IMR-90 (cell line): ENCODE measurements at regions not wholly inside any gene's neighbourhood (a gene's known extent, or its start where the extent isn't known, plus 50 kb on each side); places are given as distances from the start of the nearest gene placed in this dataset.

Source experiments
- ATAC-seq: fragments of 200-7000 bp; cut with Tn5 transposase; 2 replicates; pipeline ENCODE4 v1.9.1; 2020; ENCODE audit warnings: low read depth, mild to moderate bottlenecking, moderate library complexity
- BruUV-seq: library from RNA; stranded (reverse); fragments of 400-500 nt; replicated peaks from 2 replicates; lab custom pipeline; 2021; lab: Mats Ljungman, UMichigan
- CTCF ChIA-PET: fragments of 300-600 bp; formaldehyde crosslinking; extraction: SDS; loops from one replicate; lab custom pipeline; 2021; ENCODE audit warnings: antibody characterized with exemption; lab: Yijun Ruan, JAX
- POLR2A ChIA-PET: fragments of 300-600 bp; sonication (Branson Sonifier 250); formaldehyde crosslinking; loops from one replicate; lab custom pipeline; 2022; ENCODE audit warnings: antibody characterized with exemption; ENCODE audit not compliant: unreplicated experiment; lab: Charles Lee
- DNase-seq: peaks from one replicate; pipeline ENCODE4 v3.0.0; 2013
- H2AFZ ChIP-seq: replicated peaks from 2 replicates; pipeline ENCODE3; 2013; ENCODE audit warnings: low read length, mild to moderate bottlenecking; ENCODE audit not compliant: poor library complexity
- H2AK5ac ChIP-seq: 2 replicates; pipeline ENCODE4 v1.6.1; 2013; ENCODE audit warnings: low read depth, low read length, inconsistent platforms
- H2AK9ac ChIP-seq: replicated peaks from 2 replicates; pipeline ENCODE3; 2013; ENCODE audit warnings: mild to moderate bottlenecking, low read depth, low read length, moderate library complexity; ENCODE audit not compliant: poor library complexity
- H2BK120ac ChIP-seq: 2 replicates; pipeline ENCODE4 v1.6.1; 2013; ENCODE audit warnings: low read depth, low read length, inconsistent platforms
- H2BK15ac ChIP-seq: 3 replicates; pipeline ENCODE4 v1.6.1; 2013; ENCODE audit warnings: low read depth, low read length, inconsistent platforms
- H2BK20ac ChIP-seq: 2 replicates; pipeline ENCODE4 v1.6.1; 2013; ENCODE audit warnings: low read depth, mild to moderate bottlenecking, inconsistent platforms, low read length, moderate library complexity
- H2BK5ac ChIP-seq: 2 replicates; pipeline ENCODE4 v1.6.1; 2013; ENCODE audit warnings: mild to moderate bottlenecking, low read depth, low read length, inconsistent platforms; ENCODE audit not compliant: poor library complexity, severe bottlenecking
- H3K14ac ChIP-seq: replicated peaks from 2 replicates; pipeline ENCODE4 v1.6.1; 2013; ENCODE audit warnings: low read depth, low read length, inconsistent platforms
- H3K18ac ChIP-seq: 2 replicates; pipeline ENCODE4 v1.6.1; 2013; ENCODE audit warnings: low read depth, low read length, control low read depth
- H3K23ac ChIP-seq: 2 replicates; pipeline ENCODE4 v1.6.1; 2013; ENCODE audit warnings: low read depth, low read length, inconsistent platforms
- H3K27ac ChIP-seq: 2 replicates; pipeline ENCODE4 v1.5.1; 2013; ENCODE audit warnings: mild to moderate bottlenecking, control low read depth, low read length; ENCODE audit not compliant: insufficient read depth
- H3K27me3 ChIP-seq: 2 replicates; pipeline ENCODE4 v1.6.1; 2013; ENCODE audit warnings: low read length; ENCODE audit not compliant: control insufficient read depth, insufficient read depth
- H3K36me3 ChIP-seq: 2 replicates; pipeline ENCODE4 v1.6.1; 2013; ENCODE audit warnings: low read length, mixed read lengths; ENCODE audit not compliant: control insufficient read depth, insufficient read depth
- H3K4ac ChIP-seq: 2 replicates; pipeline ENCODE4 v1.6.1; 2013; ENCODE audit warnings: low read depth, low read length, inconsistent platforms
- H3K4me1 ChIP-seq: 2 replicates; pipeline ENCODE4 v1.6.1; 2013; ENCODE audit warnings: low read length, mixed read lengths; ENCODE audit not compliant: control insufficient read depth, insufficient read depth
- H3K4me2 ChIP-seq: 2 replicates; pipeline ENCODE4 v1.6.1; 2013; ENCODE audit warnings: low read depth, mild to moderate bottlenecking, control low read depth, low read length, moderate library complexity
- H3K4me3 ChIP-seq: 2 replicates; pipeline ENCODE4 v1.5.1; 2013; ENCODE audit warnings: low read depth, mild to moderate bottlenecking, control low read depth, low read length, moderate library complexity; ENCODE audit not compliant: insufficient read depth
- H3K56ac ChIP-seq: 2 replicates; pipeline ENCODE4 v1.6.1; 2013; ENCODE audit warnings: low read length, inconsistent platforms; ENCODE audit not compliant: insufficient read depth; ENCODE audit errors: extremely low read depth
- H3K79me1 ChIP-seq, 2 experiments: 2 replicates each; pipeline ENCODE4 v1.6.1; 2013; ENCODE audit warnings: low read length in 2 of 2, inconsistent platforms in 1 of 2, low read depth in 1 of 2
- H3K9ac ChIP-seq: 2 replicates; pipeline ENCODE4 v1.6.1; 2013; ENCODE audit warnings: low read depth, low read length, control low read depth
- H3K9me1 ChIP-seq: 2 replicates; pipeline ENCODE4 v1.6.1; 2013; ENCODE audit warnings: low read length, inconsistent platforms; ENCODE audit not compliant: insufficient read depth
- H3K9me3 ChIP-seq: 2 replicates; pipeline ENCODE4 v1.6.1; 2013; ENCODE audit warnings: low read length; ENCODE audit not compliant: control insufficient read depth, insufficient read depth
- H4K20me1 ChIP-seq: 2 replicates; pipeline ENCODE4 v1.6.1; 2013; ENCODE audit warnings: low read length, inconsistent platforms; ENCODE audit not compliant: insufficient read depth
- H4K5ac ChIP-seq: 2 replicates; pipeline ENCODE4 v1.6.1; 2013; ENCODE audit warnings: mild to moderate bottlenecking, low read depth, low read length, control low read depth
- H4K8ac ChIP-seq, 2 experiments: 2 replicates each; pipeline ENCODE4 v1.6.1; 2013; ENCODE audit warnings: low read depth in 2 of 2, low read length in 2 of 2, control low read depth in 1 of 2, inconsistent platforms in 1 of 2
- H4K91ac ChIP-seq: 2 replicates; pipeline ENCODE4 v1.6.1; 2013; ENCODE audit warnings: low read depth, low read length, inconsistent platforms; ENCODE audit not compliant: insufficient read depth
- MXI1 ChIP-seq: IDR thresholded peaks from 2 replicates; pipeline ENCODE4 v1.6.1; 2012; ENCODE audit warnings: low read depth, mild to moderate bottlenecking, low read length, moderate library complexity, borderline replicate concordance
- POLR2A ChIP-seq: IDR thresholded peaks from 2 replicates; pipeline ENCODE4 v1.6.1; 2012; ENCODE audit warnings: mild to moderate bottlenecking, low read depth, low read length
- RFX5 ChIP-seq: IDR thresholded peaks from 2 replicates; pipeline ENCODE4 v1.8.0; 2012; ENCODE audit warnings: low read depth, mild to moderate bottlenecking, low read length, moderate library complexity
- SMC3 ChIP-seq: fragments of 150-350 bp; IDR thresholded peaks from 2 replicates; pipeline ENCODE4 v1.6.1; 2016; ENCODE audit warnings: low read depth, mild to moderate bottlenecking, antibody characterized with exemption, low read length, moderate library complexity
- WGBS, 2 experiments: methylation state at CpG; one replicate each; pipeline versions ENCODE4 v1.1.5 to v1.1.7; 2013; ENCODE audit warnings: missing lambda C conversion rate in 2 of 2; ENCODE audit not compliant: insufficient read length in 1 of 2; ENCODE audit errors: extremely low coverage in 2 of 2; 5-methylcytosine and 5-hydroxymethylcytosine counted together
- dilution Hi-C: fragments of 300-500 bp; cut with HindIII; formaldehyde crosslinking; loops from one replicate; pipeline ENCODE4 v1.14.3; 2018; ENCODE audit warnings: low sequenced_read_pairs; ENCODE audit not compliant: unreplicated experiment
- in situ Hi-C: fragments of 300-500 bp; cut with MboI; formaldehyde crosslinking; loops from 3 replicates; pipeline ENCODE4 v1.14.3; 2019; ENCODE audit warnings: low sequenced_read_pairs, inconsistent platforms, mixed read lengths
- intact Hi-C: fragments of 100-400 bp; cut with micrococcal nuclease; formaldehyde crosslinking; loops from 2 replicates; pipeline ENCODE4 v1.10.0; 2022
- TF ChIP-seq, protein P1 (sequence below): fragments of 150-350 bp; IDR thresholded peaks from 2 replicates; pipeline ENCODE4 v1.6.1; 2016; ENCODE audit warnings: low read depth, mild to moderate bottlenecking, low read length, moderate library complexity, borderline replicate concordance
- TF ChIP-seq, protein P2 (sequence below): conservative IDR thresholded peaks from 2 replicates; pipeline ENCODE4 v1.5.1; 2012; ENCODE audit warnings: mild to moderate bottlenecking, low read depth, low read length, improper control_type of control experiment

GRCh38 chr6:44058617-44059358, 68.5 kb downstream of the MRPL14 start (continued):
- TF ChIP-seq, protein P1, sequence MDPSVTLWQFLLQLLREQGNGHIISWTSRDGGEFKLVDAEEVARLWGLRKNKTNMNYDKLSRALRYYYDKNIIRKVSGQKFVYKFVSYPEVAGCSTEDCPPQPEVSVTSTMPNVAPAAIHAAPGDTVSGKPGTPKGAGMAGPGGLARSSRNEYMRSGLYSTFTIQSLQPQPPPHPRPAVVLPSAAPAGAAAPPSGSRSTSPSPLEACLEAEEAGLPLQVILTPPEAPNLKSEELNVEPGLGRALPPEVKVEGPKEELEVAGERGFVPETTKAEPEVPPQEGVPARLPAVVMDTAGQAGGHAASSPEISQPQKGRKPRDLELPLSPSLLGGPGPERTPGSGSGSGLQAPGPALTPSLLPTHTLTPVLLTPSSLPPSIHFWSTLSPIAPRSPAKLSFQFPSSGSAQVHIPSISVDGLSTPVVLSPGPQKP = no peak

- intact Hi-C loops (loop anchor here (5.0 kb wide), 1 partner anchor 46 kb away; no protein-coding TSS in a partner anchor), dilution Hi-C loops (no loop called here), in situ Hi-C loops (no loop called here)
- Histone ChIP-seq H2BK15ac (peak overlapping the region; percentile 86), H3K4me2 (peak overlapping the region; percentile 16), H2AK5ac (peak overlapping the region; percentile 98), H2AK9ac (peak overlapping the region; percentile 93), H2BK20ac (peak overlapping the region; percentile 95), H4K91ac (peak overlapping the region; percentile 91), H3K9me3 (no peaks in the 10 kb centered on the region), H2BK5ac (peak overlapping the region; percentile 98), H3K79me1 (peaks cover 0 to 29% of the 10 kb centered on the region in 2 experiments; a peak in 2 of 4 replicates), H2BK120ac (peak overlapping the region; percentile 96), H3K4me3 (no peak overlapping the region), H3K14ac (peak overlapping the region; percentile 83), H3K18ac (peak overlapping the region; percentile 79), H3K4ac (peak overlapping the region; percentile 94), H3K56ac (peak overlapping the region; percentile 35), H4K5ac (peak overlapping the region; percentile 74), H3K27me3 (no peaks in the 10 kb centered on the region), H3K23ac (peak overlapping the region; percentile 56), H3K9me1 (peaks cover 62% of the 10 kb centered on the region), H4K8ac (peak overlapping the region; percentile 22 to 87), H2AFZ (peak overlapping the region; percentile 74), H3K9ac (peak overlapping the region; percentile 1; the same call in 1 of the 2 replicates), H4K20me1 (no peaks in the 10 kb centered on the region; the same call in 1 of the 2 replicates), H3K36me3 (no peaks in the 10 kb centered on the region), H3K27ac (peak overlapping the region; percentile 83), H3K4me1 (peaks cover 62% of the 10 kb centered on the region)
- ChIA-PET CTCF (interaction anchor here (0.8 to 1.3 kb wide), 2 partner anchors 21 to 25 kb away, joined by 3 read pairs; no protein-coding TSS in a partner anchor), POLR2A (no interaction called here)
- TF ChIP-seq SMC3 (peak; percentile 11; the same call in 1 of the 2 replicates), RFX5 (peak; percentile 86), MXI1 (no peak), POLR2A (peak; percentile 63; the same call in 1 of the 2 replicates)
- TF ChIP-seq, protein P2, sequence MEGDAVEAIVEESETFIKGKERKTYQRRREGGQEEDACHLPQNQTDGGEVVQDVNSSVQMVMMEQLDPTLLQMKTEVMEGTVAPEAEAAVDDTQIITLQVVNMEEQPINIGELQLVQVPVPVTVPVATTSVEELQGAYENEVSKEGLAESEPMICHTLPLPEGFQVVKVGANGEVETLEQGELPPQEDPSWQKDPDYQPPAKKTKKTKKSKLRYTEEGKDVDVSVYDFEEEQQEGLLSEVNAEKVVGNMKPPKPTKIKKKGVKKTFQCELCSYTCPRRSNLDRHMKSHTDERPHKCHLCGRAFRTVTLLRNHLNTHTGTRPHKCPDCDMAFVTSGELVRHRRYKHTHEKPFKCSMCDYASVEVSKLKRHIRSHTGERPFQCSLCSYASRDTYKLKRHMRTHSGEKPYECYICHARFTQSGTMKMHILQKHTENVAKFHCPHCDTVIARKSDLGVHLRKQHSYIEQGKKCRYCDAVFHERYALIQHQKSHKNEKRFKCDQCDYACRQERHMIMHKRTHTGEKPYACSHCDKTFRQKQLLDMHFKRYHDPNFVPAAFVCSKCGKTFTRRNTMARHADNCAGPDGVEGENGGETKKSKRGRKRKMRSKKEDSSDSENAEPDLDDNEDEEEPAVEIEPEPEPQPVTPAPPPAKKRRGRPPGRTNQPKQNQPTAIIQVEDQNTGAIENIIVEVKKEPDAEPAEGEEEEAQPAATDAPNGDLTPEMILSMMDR = no peak
- ATAC-seq (no peak), DNase-seq (peak; percentile 73)
- WGBS, 2 experiments = 0% methylated on average over 1 of the region's 10 CpGs; no CpG with 5 or more reads in 1 of the 2 experiments
- no TSS peak for BruUV-seq
These were observed 69.2 kb downstream of the MRPL14 start for GRCh38 chr6:44057931-44058616.
